GM18499 (cell line): ENCODE measurements at regions not wholly inside any gene's neighbourhood (a gene's known extent, or its start where the extent isn't known, plus 50 kb on each side); places are given as distances from the start of the nearest gene placed in this dataset.
"Not testable (repeated sequence)": the region's sequence is repeated elsewhere in the genome, so short reads cannot be mapped to it uniquely, and the experiment has no call there.

Experiments
- ATAC-seq: cut with Tn5 transposase; IDR thresholded peaks from one replicate; pipeline ENCODE4 v1.9.1; 2021; ENCODE audit warnings: moderate number of reproducible peaks; ENCODE audit not compliant: insufficient read depth, unreplicated experiment

DNA sequence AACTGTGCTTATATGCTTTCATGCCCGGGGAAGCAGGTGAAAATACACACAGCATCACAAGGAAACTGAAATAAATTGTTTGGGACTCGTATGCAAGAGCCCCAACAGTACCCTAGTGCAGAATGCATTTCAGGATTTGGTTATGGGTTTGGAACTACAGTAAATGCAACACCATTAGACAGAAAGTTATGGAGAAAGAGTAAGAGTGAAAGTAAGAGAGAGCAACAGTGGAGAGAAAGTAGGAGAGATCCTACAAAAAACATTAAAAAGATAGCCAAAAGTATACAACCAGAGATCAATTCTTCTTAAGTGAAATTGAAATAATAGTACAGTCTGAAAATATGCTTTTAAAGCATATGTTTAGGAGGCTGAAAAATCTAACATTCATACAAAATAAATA is 231.1 kb downstream of the TFEC start:
- ATAC-seq, result no peak

DNA sequence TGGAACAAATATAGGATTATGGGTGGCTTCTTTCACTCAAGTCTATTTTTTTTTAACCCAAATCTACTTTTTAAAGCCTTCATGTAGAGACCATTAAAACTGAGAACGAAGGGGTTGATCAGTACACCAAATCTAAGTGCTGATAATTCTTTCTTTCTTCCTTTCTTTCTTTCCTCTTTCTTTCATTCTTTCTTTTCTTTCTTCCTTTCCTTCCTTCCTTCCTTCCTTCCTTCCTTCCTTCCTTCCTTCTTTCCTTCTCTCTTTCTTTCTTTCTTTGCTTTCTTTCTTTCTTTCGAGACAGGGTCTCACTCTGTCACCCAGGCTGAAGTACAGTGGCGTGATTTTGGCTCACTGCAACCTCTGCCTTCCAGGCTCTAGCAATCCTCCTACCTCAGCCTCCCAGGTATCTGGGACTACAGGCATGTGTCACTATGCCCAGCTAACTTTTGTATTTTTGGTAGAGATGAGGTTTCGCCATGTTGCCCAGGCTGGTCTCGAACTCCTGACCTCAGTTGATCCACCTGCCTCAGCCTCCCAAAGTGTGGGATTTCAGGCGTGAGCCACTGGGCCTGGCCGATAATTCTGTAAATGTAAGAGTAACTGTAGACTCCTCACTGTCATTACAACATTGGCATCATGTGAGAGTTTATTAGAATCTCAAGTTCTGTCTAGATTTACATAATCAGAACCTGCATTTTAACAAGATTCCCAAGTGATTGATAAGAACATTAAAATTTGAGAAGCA is 236.4 kb downstream of the TFEC start:
- ATAC-seq, result no peak

DNA sequence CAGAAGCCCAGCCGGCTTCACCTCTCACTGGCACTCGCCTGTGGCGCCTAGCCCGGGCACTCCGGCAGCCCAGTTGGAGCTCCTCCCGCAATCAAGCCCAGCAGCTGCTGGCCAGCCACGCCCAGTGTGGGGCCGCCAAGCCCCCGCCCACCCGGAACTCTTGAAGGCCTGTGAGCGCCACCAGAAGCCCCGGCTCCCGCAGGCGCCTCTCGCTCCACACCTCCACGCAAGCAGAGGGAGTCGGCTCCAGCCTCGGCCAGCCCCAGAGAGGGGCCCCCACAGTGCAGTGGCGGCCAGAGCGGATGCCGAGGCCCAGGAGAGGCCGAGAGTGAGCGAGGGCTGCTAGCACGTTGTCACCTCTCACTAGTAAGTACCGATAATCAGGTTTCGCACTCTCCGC is 240.7 kb downstream of the TFEC start:
- no peak for ATAC-seq

DNA sequence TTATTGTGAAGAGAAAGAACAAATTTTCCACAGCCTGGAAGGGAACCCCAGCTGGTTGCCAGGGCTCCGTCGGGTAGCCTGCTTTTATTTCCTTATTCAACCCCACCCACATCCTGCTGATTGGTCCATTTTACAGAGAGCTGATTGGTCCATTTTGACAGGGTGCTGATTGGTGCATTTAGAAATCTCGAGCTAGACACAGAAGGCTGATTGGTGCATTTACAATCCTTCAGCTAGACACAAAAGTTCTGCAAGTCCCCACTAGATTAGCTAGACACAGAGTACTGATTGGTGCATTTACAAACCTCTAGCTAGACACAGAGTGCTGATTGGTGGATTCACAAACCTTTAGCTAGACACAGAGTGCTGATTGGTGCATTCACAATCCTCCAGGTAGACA is 241.1 kb downstream of the TFEC start:
- ATAC-seq, result not testable (repeated sequence)

DNA sequence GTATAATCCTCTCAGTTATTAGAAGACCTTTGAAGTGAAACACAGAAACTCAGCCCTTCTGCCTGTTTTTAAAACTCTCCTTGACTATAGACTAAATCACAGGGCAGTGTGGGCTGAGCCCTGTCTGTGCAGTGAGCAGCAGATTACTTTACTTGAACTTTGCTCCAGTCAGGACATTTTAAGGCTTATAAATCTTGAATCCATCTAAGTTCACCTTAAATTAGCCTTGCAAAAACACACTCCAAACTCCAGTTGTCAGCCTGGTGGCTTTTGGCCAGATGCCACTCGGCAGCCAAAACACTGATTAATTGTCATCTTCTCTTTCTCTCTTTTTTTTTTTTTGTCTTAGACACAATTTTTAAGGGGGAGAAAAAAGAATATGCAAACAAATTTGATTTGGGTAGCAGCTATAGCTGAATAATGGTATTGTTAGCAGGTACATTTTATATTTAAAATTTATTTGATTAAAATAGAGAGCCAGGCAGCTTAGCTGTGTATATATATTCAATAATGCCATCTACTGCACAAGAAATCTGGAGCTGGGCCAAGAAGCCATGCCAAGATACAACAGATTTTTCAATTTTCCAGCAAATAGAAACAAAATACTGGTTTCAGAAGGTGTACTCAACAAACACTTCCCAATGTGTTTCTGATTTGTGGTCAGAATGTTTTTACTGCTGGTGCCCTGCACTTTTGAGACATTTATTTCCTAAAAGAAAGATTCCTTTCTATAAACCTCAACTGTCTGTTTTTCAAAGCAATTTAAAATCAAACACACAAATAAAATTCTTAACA is 247.7 kb downstream of the TFEC start:
- no peak for ATAC-seq

DNA sequence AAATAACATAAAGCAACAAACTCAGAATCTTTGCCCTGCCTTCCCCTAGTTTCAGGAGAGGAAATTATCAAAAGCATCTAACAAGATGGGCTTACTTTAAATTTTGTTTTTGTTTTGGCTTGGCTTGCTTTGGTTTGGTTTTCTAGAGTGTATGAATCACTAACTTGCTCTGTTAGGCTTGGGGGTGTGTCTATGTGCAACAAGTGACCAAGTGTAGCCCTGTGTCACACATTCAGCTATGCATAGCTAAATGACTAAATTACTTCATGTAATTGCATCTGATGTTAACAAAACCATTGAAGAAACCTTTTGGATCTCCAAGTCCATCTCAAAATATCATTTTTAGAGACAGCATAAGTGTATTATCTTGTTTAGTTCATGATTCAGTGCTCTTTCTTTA is 251.0 kb downstream of the TFEC start:
- ATAC-seq, result no peak

DNA sequence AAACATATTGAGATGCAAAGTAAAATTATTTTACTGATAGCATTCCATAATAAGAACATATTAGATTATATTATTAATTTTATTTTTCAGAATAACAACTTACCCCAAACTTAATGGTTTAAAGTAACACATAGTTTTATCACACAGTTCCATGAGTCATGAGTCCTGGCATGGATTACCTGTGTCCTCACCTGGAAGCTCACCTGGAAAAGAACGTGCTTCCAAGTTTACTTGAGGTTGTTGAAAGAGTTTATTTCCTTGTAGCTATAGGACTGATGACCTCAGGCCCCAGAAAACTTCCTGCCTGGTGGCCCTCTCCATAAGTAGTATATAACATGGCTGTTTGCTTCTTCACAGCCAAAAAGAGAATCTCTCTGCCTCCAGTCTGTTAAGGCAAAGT is 254.6 kb downstream of the TFEC start:
- ATAC-seq, result no peak

DNA sequence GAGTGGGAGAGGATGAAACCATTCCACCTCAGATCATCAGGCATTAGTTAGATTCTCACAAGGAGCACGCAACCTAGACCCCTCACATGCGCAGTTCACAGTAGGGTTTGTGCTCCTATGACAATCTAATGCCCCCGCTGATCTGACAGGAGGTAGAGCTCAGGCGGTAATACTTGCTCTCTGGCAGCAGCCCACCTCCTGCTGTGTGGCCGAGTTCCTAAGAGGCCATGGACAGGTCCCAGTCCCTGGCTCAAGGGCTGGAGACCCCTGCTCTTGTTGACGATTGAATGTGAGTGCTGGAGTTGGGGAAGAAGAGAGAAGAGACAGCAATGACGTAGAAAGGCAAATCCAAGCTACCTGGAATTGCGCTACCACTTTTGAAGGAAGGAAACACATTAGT is 267.2 kb downstream of the TFEC start:
- no peak for ATAC-seq

DNA sequence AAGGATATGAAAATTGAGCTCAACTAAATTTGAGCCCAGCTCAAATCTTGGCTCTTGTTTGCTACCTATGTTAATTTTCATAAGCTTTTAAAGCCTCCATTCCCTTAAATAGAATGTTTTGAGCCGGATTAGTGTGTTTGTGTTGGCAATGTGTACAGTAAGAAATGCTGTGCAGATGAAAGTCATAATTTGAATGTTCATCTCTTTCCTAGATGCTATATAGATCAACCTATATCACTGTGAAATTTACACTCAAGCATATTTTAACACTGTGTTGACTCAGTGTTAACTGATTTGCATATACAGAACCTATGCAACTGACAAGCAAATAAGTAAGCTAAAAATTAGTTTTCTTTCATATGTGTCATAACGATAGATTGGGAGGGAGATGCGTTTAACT is 272.5 kb downstream of the TFEC start:
- ATAC-seq, result no peak

DNA sequence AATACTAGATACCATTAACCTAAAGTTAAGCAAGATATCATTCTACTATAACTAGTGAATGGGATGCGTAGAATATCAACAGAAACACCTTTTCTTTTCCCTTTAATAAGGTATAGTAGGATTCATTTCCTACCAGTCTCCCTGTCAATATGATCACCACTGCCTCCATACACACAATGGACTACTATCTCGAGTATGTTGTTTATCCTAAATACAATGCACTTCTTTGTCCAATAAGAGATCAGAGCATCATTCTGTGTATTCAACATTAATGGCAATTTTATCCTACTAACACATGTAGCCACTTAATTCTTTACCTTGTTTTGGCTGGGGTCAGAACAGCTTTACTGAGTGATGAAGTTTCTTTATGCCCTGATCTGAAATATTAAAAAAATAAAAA is 276.3 kb downstream of the TFEC start:
- ATAC-seq, result no peak

DNA sequence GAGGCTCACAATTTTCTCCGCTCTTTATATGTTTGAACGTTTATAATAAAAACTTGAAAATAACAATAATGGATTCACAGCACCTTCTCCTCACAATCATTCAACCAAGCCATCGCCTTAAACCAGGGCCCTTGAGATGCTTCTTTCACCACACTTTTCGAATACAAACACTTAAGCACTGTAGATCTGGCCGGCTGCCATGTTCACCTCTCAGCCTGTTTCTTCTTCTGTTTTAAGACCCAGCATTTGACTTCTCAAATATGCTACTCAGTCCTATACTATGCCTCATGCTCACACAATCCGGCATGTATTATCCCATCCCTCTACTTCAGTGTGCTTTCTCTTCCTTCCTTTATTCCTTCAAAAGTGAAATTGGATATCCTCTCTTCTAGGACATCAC is 280.6 kb downstream of the TFEC start:
- ATAC-seq, result no peak

DNA sequence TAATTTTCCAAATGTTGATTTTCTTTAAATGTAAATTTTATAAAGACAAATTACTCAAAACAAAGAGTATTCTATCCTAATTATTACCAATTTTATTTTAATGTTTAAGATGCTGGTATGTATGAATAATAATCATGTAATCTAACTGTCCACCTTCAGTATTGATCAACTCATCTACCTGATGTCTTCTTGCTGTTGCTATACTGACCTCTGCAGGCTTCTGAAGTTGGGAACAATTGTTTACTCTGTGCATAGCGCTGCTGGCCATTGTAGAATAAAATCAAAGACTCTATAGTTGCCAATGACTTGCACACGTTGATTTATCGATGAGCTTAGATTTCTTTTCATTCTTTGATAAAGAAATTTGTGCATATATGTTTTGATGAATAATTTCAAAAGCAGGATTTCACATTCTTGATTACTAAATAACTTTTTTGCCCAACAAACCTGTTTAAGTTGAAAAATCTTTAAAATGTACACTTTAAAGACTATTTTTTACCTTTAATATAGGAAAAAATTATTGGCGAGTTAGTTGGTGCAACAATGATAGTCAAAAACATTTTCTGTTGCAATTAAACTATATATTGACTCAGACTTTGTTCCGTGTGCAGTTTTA is 282.3 kb downstream of the TFEC start:
- ATAC-seq, result no peak

DNA sequence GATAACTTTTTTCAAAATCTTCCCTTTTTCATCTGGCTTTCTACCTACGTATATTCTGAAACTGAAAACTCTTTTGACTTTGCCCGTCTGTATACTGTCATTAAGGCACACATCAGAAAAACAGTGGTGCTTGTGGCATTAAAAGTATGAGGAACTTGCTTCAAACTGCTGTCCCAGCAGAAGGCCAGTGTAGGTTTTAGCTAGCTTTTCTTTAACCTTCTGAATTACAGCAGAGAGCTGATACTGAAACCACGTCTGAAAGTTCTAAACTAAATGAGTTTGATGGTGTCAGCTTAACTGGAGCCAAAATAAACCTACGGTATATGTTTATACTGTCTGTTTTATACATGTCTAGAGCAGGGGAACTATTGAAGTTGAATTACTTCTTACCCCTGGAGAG is 283.4 kb downstream of the TFEC start:
- ATAC-seq, result no peak

DNA sequence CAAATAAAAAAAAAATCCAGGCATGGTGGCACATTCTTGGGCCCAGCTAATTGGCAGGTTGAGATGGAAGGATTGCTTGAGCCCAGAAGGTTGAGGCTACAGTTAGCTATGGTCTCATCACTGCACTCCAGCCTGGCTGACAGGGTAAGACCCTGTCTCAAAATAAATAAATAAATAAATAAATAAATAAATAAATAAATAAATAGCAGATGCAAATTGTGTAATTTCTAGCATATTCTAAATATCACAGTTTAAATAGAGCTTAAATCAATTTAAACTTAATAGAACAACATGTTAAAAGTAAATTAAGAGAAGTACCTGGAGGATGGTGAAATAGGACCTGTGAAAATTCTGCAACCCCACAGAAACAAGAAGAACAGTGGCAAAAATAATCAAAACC is 290.5 kb downstream of the TFEC start:
- no peak for ATAC-seq

DNA sequence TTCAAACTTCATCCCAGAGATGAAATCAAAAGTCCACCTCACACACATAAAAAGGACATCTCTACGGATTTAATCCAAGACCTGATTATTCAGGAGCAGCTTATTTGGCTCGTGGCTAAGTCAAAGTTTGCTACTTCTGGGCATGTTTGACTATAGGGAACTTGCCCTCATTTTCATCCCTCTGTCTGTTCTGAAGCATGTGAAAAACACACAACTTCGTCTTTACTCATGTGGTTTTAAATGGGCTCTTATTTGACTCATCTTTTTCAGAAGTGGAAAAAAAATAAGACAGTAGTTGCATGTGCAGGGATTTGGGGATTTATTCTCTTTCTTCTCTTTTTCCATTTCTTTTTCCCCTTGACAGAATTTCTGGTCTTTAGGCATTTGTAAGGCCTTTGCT is 295.9 kb downstream of the TFEC start:
- no peak for ATAC-seq

DNA sequence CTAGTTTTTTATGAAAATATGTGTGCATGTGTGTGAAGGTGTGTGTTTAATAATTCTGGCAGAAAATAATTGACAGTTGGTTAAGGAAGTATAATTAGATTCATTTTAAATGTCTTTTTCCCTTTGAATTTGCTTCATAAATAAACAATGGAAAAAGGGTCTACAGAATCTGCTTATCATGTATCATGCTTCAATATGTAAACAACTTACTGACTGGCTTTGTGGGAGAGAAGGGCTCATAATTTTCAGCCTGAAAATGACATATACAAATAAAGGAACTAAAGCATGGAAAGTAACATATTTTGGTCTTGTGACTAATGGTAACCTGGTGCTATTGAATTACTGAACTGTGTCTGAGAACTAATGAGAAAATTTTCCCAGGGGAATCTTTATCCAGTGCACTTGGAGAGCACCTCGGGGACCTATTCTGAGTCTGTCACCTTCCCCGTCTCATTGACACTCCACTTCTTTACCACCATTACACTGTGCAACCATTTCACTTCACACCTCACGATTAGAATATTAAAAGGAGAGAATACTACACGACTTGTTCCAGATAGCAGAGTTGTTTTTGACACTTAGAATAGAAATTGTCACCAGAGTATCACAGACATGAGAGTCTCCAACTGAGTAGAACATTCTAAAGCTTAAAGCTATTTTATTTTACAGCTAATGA is 298.6 kb downstream of the TFEC start:
- ATAC-seq, result no peak

DNA sequence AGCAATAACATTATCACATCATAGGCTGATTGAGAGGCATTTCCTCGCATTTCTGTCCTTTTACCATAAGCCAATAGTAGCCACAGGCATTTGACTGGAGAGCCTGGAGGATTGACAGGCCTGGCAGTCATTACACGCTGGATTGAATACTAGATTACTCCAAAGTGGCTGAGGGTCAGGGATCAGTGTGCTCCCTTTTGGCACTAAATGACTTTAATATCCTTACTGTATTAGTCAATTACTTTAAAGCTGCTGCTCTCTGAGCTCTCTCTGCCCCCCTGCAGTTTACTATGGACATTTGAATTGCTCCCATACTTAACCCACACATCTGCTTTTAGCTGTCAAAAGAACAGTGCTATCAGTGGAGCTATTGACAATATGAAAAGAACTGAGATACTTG is 302.0 kb downstream of the TFEC start:
- no peak for ATAC-seq

DNA sequence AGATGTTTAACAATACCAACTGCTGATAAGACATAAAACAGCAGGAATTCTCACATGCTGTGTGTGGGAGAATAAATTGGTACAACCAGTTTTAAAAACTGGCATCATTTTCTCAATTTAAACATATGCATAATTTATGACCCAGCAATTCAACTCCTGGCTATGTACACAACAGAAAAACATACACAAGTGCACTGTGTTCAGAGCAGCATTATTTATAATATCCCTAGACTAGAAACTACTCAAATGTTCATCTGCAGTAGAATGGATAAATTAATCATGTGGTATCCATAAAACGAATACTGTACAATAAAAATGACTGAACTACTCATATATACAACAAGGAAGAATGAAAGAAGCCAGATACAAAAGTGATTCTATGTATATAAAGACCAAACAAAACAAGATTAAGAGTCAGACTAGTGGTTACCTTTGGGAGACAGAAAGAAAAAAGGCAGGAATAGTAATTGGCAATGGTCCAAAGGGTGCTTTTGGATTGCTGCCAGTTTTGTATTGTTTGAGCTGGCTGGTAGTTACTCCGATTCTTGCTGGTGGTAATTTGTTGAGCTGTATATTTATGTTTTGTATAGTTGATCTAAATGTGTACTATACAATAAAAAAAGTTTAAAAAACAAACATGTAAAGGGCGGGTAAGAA is 306.0 kb downstream of the TFEC start:
- ATAC-seq, result no peak

DNA sequence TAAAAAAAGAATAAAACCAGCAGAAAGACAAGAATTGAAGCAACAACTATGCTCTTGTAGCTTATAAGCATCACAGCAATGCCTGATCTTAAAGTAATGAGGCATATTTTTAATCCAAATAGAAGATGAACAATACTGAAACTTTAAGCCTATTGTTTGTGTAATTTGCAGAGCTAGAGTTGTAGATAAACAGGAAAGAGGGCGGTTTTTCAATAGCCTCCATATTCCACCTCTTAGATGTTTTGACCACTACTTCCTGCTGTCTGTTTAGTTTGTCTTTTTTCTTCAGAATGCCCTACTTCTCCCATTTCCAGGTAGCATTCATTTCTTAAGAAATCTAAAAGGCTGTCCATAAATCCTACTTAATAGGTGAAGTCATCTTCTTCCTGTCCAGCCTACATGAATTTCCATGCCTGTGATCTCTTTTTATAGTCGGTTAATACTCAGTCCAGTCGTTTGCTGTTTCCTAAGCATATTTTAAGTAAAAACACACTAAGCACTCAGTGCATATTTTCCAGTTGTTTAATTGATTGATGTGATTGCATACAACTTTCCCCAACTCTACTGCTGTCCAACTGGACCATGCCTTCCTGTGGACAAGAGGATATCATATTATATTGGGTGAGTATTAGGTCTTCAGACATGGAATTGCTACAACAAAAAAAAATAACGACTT is 308.1 kb downstream of the TFEC start:
- ATAC-seq, result no peak
